Activated CD4-positive, alpha-beta T cell treated with anti-CD3 and anti-CD28 coated beads, Interleukin-2, amount 10 ng/mL, durations not matched to agents 24 days and 14 days (primary cell): ENCODE measurements at regions not wholly inside any gene's neighbourhood (a gene's known extent, or its start where the extent isn't known, plus 50 kb on each side); places are given as distances from the start of the nearest gene placed in this dataset.
A peak's percentile ranks its signal among the peaks of the same experiment; 100 is the strongest.
"Not testable (repeated sequence)": the region's sequence is repeated elsewhere in the genome, so short reads cannot be mapped to it uniquely, and the experiment has no call there.

ENCODE experiments used
- DNase-seq: peaks from one replicate; pipeline ENCODE4 v3.0.0; 2022
- H3K27ac Mint-ChIP-seq: one replicate; pipeline ENCODE4 v1.8.0; 2022; ENCODE audit warnings: mild to moderate bottlenecking, mixed read lengths
- H3K27me3 Mint-ChIP-seq: one replicate; pipeline ENCODE4 v1.8.0; 2022; ENCODE audit warnings: mixed read lengths
- H3K36me3 Mint-ChIP-seq: one replicate; pipeline ENCODE4 v1.8.0; 2022; ENCODE audit warnings: low read depth, mild to moderate bottlenecking, mixed read lengths
- H3K4me1 Mint-ChIP-seq: one replicate; pipeline ENCODE4 v1.8.0; 2021; ENCODE audit warnings: mixed read lengths
- H3K4me3 Mint-ChIP-seq: one replicate; pipeline ENCODE4 v1.8.0; 2022; ENCODE audit warnings: mild to moderate bottlenecking, moderate library complexity, mixed read lengths
- H3K9me3 Mint-ChIP-seq: one replicate; pipeline ENCODE4 v1.8.0; 2021; ENCODE audit warnings: mixed read lengths
- intact Hi-C: fragments of 100-400 bp; cut with micrococcal nuclease; formaldehyde crosslinking; loops from one replicate; pipeline ENCODE4 v1.15.1; 2023

DNA sequence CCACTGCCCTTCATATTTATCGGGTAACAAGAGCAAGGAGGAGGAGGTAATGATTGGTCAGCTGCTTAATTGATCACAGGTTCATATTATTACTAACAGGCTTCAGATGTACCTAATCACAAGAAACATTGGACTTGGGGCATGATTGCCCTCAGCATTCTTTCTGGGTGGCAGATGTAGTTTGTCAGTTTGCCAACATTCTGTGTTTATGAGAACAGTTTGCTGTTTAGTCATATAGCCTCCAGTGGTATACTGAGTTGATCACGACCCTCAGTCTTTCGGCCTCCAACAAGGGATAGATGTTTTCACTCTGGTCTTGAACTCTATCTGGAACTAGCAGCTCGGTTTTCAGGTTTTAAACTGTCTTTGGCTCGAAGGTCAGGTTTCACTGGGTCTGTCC lies 237.7 kb upstream of the GNPDA2 start:
- H3K27me3 Mint-ChIP-seq, H3K27ac Mint-ChIP-seq, H3K9me3 Mint-ChIP-seq, H3K4me3 Mint-ChIP-seq, DNase-seq, H3K36me3 Mint-ChIP-seq, H3K4me1 Mint-ChIP-seq, intact Hi-C loops: not testable (repeated sequence)

DNA sequence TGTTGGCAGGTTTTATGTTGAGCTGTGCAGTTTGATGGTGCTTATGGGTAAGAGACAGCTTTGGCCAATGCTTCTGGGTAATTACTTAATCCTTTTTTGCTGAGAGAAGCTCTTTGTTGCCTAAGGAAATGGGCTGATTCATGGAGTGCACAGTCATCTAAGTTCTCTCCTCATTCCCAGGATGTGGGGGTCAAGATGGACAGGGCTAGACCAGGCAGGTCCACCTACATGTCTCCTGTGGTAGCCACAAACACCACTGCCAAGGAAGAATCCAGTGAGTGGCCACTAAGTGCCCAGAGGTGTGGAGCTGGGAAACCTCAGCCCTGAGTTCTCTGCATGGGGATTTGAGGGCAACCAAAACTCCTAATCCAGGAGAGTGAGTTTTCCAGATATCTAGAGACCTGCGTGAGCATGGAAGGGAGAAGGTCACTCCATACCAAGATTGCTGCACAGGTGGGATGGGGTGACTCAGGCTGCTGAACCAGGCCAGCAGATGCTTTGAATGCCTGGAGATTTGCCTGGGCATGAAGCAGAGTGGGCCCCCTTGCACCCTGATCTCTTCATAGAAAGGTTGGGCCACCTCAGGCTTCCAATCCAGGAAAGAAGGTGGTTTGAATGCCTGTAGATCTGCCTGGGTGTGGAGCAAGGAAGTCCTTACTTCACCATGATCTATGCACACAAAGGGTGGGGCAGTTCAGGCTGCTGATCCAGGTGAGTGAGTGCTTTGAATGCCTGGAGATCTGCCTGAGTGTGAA lies 234.8 kb upstream of the GNPDA2 start:
- H3K27me3 Mint-ChIP-seq: no peaks in the 10 kb centered on the region
- no peak for DNase-seq
- no peak overlapping the region for H3K27ac Mint-ChIP-seq
- peaks cover 7% of the 10 kb centered on the region for H3K9me3 Mint-ChIP-seq
- no peak overlapping the region for H3K4me3 Mint-ChIP-seq
- intact Hi-C loops: no loop called here
- no peaks in the 10 kb centered on the region for H3K36me3 Mint-ChIP-seq
- H3K4me1 Mint-ChIP-seq: no peaks in the 10 kb centered on the region

DNA sequence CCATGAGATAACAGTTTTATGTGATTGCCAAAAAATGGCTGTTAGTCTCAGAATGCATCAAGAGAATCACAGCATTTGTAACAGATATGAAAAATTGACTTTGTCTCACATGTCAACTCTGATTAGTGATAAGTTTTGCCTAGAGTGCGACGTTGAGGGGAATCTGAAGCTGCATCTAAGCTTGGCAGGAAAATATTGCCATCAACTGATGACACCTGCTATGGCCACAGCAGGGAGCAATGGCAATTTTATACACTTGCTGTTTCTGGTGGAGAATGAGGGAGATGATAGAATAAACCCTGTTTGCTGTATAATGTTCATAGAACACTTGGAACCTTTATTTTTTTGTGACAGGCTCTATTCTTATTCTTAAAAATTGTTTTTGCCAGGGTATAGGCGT lies 205.4 kb upstream of the GNPDA2 start:
- Mint-ChIP-seq H3K4me1 (no peaks in the 10 kb centered on the region), H3K36me3 (no peaks in the 10 kb centered on the region)
- intact Hi-C loops: no loop called here

DNA sequence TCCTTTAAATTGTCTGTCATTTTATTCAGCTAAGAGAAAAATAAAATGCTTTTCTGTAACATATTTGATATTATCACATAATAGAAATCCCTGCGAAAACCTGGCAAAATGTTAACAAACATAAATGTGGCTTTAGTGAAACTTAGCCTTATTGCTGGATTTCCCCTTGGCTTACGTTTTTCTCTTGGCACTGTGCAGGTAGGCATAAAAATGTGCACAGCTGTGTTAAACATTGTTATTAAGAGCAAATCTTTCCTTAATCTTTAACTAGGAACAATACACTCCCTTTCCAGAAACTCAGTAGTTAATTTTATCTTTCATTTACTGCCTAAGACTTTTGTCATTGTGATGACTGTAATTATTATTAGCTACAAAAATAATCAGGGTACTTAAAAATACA lies 202.4 kb upstream of the GNPDA2 start:
- H3K4me3 Mint-ChIP-seq: no peak overlapping the region
- no peaks in the 10 kb centered on the region for H3K27me3 Mint-ChIP-seq
- intact Hi-C loops: loop anchor here (5.0 kb wide), 1 partner anchor 49 kb away; no protein-coding TSS in a partner anchor
- H3K36me3 Mint-ChIP-seq: no peaks in the 10 kb centered on the region
- H3K9me3 Mint-ChIP-seq: no peaks in the 10 kb centered on the region
- no peaks in the 10 kb centered on the region for H3K4me1 Mint-ChIP-seq
- no peak overlapping the region for H3K27ac Mint-ChIP-seq
- no peak for DNase-seq

More for the DNA sequence above, 205.4 kb upstream of the GNPDA2 start:
- Mint-ChIP-seq H3K4me3 (no peak overlapping the region), H3K27ac (no peak overlapping the region), H3K27me3 (no peaks in the 10 kb centered on the region), H3K9me3 (no peaks in the 10 kb centered on the region)
- DNase-seq: no peak

DNA sequence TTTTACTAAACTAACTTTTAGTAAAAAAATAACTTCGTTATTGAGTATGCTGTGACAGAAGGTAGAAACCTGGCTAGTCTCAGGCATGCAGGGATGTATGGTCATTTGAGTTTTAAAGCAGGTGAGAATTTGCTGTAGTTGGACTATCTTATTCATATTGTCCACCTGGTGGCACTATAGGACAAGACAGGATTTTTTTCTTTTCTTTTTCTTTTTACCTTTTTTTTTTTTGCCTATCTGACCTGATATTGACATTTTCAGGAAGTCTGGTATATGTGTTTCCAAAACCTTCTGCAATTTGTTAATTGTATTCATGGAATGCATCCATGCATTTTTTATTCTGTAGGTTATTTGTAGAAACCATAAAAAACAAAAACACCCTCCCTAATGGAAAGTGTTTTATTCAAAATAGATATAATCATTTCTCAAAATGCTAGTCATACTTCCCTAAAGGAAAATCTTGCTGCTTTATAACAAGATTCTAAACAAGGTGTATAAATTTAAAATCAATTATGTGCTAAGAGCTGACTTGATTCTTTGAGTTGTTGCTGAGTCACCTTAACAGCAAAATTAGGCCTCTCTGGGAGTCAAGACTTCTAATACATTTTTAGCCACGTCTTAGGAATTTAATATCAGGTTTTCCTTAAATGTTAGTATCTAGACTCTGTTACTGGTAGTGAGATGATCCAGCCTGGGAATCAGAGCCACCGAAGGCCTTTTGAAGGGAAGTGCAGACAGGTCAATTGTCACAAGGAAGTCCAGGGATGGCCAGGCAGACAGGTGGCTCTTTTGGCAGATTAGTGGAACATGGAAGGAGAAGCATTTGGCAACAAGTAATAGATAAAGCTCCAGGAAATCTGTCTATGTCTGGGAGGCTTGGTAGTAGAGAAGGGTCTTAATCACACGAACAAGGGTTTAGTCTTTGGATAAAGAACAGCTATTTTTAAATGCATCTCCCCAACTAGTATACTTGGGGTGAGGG lies 201.3 kb upstream of the GNPDA2 start:
- no peak for DNase-seq
- no peaks in the 10 kb centered on the region for H3K9me3 Mint-ChIP-seq
- H3K4me3 Mint-ChIP-seq: no peak overlapping the region
- H3K27me3 Mint-ChIP-seq: no peaks in the 10 kb centered on the region
- intact Hi-C loops: loop anchor here (5.0 kb wide), 1 partner anchor 50 kb away; no protein-coding TSS in a partner anchor
- H3K27ac Mint-ChIP-seq: no peak overlapping the region
- H3K36me3 Mint-ChIP-seq: no peaks in the 10 kb centered on the region
- H3K4me1 Mint-ChIP-seq: no peaks in the 10 kb centered on the region

DNA sequence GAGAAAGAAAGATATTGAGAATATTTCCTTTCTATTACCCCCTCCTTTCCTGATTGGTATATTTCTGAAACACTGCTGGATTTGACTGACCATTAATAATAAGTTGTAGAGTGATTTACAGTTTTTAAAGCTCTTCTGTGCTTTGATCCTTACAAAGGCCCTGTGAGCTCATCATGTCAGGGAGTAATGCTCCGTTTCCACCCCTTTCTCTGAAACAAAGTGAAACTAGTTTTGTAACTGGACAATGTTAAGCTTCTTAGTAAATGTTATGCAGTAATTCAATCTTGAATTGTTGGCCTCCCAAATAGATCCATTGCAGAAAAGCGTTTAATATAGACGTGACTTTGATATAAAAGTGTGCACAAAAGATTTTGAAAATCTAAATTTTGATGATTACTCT lies 190.1 kb upstream of the GNPDA2 start:
- DNase-seq: no peak
- H3K36me3 Mint-ChIP-seq: no peaks in the 10 kb centered on the region
- H3K4me1 Mint-ChIP-seq: no peaks in the 10 kb centered on the region
- H3K27me3 Mint-ChIP-seq: no peaks in the 10 kb centered on the region
- no peak overlapping the region for H3K27ac Mint-ChIP-seq
- intact Hi-C loops: no loop called here
- H3K9me3 Mint-ChIP-seq: no peaks in the 10 kb centered on the region
- peak overlapping the region; percentile 16 for H3K4me3 Mint-ChIP-seq

DNA sequence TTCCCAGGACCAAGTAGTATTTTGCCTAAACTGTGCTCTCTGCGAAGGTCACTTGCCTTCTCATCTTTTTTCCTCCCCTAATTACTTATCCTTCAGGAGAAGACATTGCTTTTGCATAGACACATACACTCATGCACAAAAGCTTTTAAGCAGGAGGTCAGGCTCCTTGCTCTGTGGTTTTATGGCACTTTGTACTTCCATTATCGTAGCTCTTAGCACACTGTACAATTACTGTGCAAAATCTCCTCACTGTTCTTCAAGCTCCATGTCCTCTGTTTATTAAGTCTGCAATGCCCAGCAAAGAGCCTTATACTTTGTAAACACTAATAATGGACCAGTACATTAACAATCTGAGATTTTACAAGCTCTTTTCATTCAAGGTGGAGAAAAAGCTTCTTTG lies 188.4 kb upstream of the GNPDA2 start:
- H3K4me1 Mint-ChIP-seq: no peaks in the 10 kb centered on the region
- no peaks in the 10 kb centered on the region for H3K9me3 Mint-ChIP-seq
- H3K27ac Mint-ChIP-seq: no peak overlapping the region
- H3K36me3 Mint-ChIP-seq: no peaks in the 10 kb centered on the region
- intact Hi-C loops: no loop called here
- no peak overlapping the region for H3K4me3 Mint-ChIP-seq
- DNase-seq: no peak
- H3K27me3 Mint-ChIP-seq: no peaks in the 10 kb centered on the region

DNA sequence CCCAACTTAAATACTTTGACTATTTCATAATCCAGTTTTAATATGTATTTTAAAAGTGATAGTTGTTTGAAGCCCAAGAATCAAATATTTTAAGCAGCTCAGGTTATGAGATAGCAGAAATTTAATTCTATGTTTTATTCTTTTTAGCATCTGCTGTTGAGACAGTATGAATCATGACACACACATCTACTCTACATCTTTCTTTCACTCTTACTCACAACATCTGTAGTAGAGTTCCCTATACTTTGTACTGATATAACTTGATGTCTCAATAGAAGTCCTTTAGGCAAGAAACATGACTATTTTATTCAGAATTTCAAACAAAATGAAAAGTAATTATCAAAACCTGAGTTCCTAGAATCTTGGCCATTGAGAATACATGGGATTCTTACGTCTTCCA lies 187.9 kb upstream of the GNPDA2 start:
- intact Hi-C loops: no loop called here
- H3K4me3 Mint-ChIP-seq: no peak overlapping the region
- H3K4me1 Mint-ChIP-seq: no peaks in the 10 kb centered on the region

DNA sequence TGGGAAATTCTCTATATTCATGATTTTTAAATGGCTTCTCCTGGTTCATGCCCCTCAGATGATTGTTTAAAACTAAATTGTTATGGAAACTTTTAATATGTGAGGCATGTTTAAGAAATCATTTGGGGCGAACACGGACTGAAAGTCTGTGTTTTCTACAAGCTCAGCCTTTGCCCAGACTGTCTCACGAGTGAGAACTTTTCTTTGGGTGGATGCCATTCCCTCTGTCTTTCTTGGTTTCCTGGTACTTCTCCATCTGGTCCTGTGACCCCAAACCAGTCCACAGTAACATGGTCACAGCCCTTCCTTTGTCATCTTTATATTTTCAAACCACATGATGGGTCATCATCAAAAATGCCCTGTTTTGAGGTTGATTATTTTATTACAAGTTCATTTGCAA lies 186.6 kb upstream of the GNPDA2 start:
- Mint-ChIP-seq H3K27me3 (no peaks in the 10 kb centered on the region), H3K4me3 (no peak overlapping the region), H3K36me3 (no peaks in the 10 kb centered on the region), H3K9me3 (no peaks in the 10 kb centered on the region), H3K4me1 (no peaks in the 10 kb centered on the region), H3K27ac (no peak overlapping the region)
- no peak for DNase-seq
- intact Hi-C loops: no loop called here

More for the DNA sequence above, 187.9 kb upstream of the GNPDA2 start:
- Mint-ChIP-seq H3K27me3 (no peaks in the 10 kb centered on the region), H3K36me3 (no peaks in the 10 kb centered on the region), H3K27ac (no peak overlapping the region), H3K9me3 (no peaks in the 10 kb centered on the region)
- no peak for DNase-seq

DNA sequence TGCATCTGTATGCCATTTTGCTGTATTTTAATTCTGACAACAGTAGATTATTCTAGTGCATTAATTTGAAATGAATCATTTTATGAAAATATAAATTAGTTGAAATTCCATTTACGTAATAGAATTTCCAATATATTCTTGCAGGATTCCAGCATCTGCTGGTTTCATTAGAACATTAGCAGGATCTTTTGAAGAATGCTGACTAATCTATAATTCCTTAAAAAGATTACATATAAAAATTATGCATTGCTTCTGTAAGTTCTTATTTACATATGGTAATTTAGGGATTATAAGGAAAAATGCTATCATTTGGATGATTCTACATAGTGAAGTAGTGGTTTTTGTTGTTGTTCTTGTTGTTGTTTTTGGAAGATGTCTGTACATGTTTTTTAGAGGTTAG lies 182.2 kb upstream of the GNPDA2 start:
- Mint-ChIP-seq H3K4me1 (no peaks in the 10 kb centered on the region), H3K27me3 (no peaks in the 10 kb centered on the region), H3K9me3 (no peaks in the 10 kb centered on the region), H3K36me3 (no peaks in the 10 kb centered on the region), H3K27ac (no peak overlapping the region), H3K4me3 (no peak overlapping the region)
- DNase-seq: no peak
- intact Hi-C loops: no loop called here

DNA sequence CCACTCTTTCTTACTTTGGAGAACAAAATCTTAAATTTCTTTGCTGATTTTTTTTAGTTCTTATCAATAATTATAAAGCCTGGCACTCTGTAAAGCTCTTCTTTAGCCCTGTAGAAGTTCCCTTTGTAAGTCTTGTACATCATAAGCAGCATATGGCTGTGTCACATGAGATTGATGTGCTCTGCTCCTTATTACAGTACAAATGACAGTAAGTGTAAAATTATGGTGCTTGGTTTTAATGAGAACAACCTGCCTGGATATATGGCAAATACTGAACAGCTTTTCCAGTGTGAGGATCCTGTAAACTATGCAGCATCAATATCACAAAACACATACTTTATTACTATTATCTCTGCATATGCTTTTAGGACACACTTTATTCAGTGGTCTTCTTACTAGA lies 145.9 kb upstream of the GNPDA2 start:
- Mint-ChIP-seq H3K9me3 (no peaks in the 10 kb centered on the region), H3K27me3 (no peaks in the 10 kb centered on the region), H3K27ac (no peak overlapping the region), H3K36me3 (no peaks in the 10 kb centered on the region), H3K4me3 (no peak overlapping the region), H3K4me1 (no peaks in the 10 kb centered on the region)
- intact Hi-C loops: no loop called here
- no peak for DNase-seq

DNA sequence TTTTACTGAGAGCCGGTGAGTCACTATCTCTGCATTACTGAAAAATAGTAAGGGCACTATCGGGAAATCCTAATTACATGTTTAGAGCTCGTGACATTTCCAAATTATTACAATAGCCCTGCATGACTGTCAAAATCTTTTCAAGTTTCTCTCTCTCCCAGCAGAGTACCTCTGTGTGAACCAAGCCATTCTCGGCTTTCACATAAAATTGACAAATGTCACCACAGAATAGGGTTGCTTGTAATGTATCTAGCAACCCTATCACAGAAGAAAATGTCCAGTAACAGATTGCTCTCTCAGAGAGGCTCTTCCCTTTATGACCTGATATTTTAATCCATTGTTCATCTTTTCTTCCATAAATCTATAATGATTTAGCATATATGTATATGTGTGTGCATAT lies 144.8 kb upstream of the GNPDA2 start:
- Mint-ChIP-seq H3K4me1 (no peaks in the 10 kb centered on the region), H3K27me3 (no peaks in the 10 kb centered on the region), H3K4me3 (no peak overlapping the region), H3K9me3 (no peaks in the 10 kb centered on the region), H3K27ac (no peak overlapping the region), H3K36me3 (no peaks in the 10 kb centered on the region)
- no peak for DNase-seq
- intact Hi-C loops: no loop called here

DNA sequence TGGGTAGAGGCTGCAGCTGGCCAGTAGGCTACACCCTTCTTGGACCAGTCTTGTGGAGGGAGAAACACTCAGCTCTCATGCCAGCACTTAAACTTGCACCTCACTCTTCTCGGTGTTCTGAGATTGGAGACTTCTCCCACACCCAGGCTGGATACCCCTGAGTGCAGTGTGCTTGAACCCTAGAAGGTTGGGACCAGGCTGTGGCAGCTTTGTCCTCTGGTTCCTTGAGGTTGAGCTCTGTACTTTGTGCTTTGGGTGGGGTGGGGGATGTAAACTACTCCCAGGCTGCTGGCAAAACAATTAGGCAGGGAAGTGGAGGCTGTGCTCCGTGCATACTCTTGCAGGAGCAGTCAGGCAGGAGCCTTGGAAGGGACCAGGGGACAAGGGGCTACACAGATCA lies 143.6 kb upstream of the GNPDA2 start:
- no peaks in the 10 kb centered on the region for H3K36me3 Mint-ChIP-seq
- H3K27me3 Mint-ChIP-seq: no peaks in the 10 kb centered on the region
- H3K4me1 Mint-ChIP-seq: no peaks in the 10 kb centered on the region
- H3K27ac Mint-ChIP-seq: no peak overlapping the region
- intact Hi-C loops: no loop called here
- no peak for DNase-seq
- H3K9me3 Mint-ChIP-seq: no peaks in the 10 kb centered on the region
- no peak overlapping the region for H3K4me3 Mint-ChIP-seq

DNA sequence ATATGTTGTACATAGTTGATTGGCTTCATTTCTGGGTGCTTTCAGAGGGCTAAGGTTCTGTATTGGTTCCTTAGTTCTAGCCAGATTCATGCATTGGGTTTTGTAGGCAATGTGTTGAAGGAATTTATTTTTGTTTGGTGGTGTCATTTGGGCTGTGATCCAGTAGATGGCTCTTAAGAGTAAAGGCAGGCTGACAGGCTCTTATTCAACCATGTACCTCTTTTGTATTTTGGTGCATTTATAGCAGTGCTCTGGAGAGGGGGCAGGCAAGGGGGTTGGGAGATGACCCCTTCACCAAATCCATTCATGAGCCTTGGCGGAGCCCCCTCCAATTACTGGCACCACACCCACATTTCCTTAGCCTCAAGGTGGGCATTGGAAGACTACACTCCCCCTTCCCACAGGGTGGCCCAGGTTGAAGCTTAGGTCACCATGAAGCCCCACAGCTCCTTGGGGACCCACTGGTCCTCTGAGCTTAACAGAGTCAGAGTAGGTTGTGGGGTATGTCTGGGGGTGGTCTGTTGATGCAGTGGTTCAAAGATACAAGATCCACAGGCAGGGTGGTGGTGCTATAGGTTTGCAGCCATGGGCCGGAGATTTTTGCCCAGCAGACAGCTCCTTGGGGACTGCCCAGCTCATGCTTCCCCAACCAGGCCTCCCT lies 143.0 kb upstream of the GNPDA2 start:
- no peak for DNase-seq
- no peak overlapping the region for H3K4me3 Mint-ChIP-seq
- H3K27ac Mint-ChIP-seq: no peak overlapping the region
- H3K27me3 Mint-ChIP-seq: no peaks in the 10 kb centered on the region
- no peaks in the 10 kb centered on the region for H3K36me3 Mint-ChIP-seq
- no peaks in the 10 kb centered on the region for H3K9me3 Mint-ChIP-seq
- H3K4me1 Mint-ChIP-seq: no peaks in the 10 kb centered on the region
- intact Hi-C loops: no loop called here
